Karpas-422 (cell line): ENCODE measurements at regions not wholly inside any gene's neighbourhood (a gene's known extent, or its start where the extent isn't known, plus 50 kb on each side); places are given as distances from the start of the nearest gene placed in this dataset.
"Not testable (repeated sequence)": the region's sequence is repeated elsewhere in the genome, so short reads cannot be mapped to it uniquely, and the experiment has no call there.

Experiments
- DNase-seq: peaks from one replicate; pipeline ENCODE4 v3.0.0-alpha.2; 2015
- H2AFZ ChIP-seq: fragments of 200-600 bp; sonication (generic); 2 replicates; pipeline ENCODE4 v1.6.1; 2014; ENCODE audit warnings: antibody characterized with exemption, low read length, mixed read lengths
- H3K27ac ChIP-seq: fragments of 200-600 bp; sonication (generic); 2 replicates; pipeline ENCODE4 v1.5.1; 2014; ENCODE audit warnings: mild to moderate bottlenecking, low read length, moderate library complexity
- H3K27me3 ChIP-seq: fragments of 200-600 bp; sonication (generic); 2 replicates; pipeline ENCODE4 v1.6.1; 2014; ENCODE audit warnings: low read length, mixed read lengths
- H3K36me3 ChIP-seq: fragments of 200-600 bp; sonication (generic); 2 replicates; pipeline ENCODE4 v1.6.1; 2014; ENCODE audit warnings: low read length, mixed read lengths; ENCODE audit not compliant: insufficient read depth
- H3K4me1 ChIP-seq: fragments of 200-600 bp; sonication (generic); 2 replicates; pipeline ENCODE4 v1.6.1; 2014; ENCODE audit warnings: mild to moderate bottlenecking, low read length, mixed read lengths
- H3K4me2 ChIP-seq: fragments of 200-600 bp; sonication (generic); 2 replicates; pipeline ENCODE4 v1.6.1; 2014; ENCODE audit warnings: low read length, low read depth, mild to moderate bottlenecking; ENCODE audit not compliant: poor library complexity, severe bottlenecking
- H3K4me3 ChIP-seq: fragments of 200-600 bp; sonication (generic); 2 replicates; pipeline ENCODE4 v1.5.1; 2014; ENCODE audit warnings: mild to moderate bottlenecking, antibody characterized with exemption, low read length, mixed read lengths
- H3K79me2 ChIP-seq: fragments of 200-600 bp; sonication (generic); 2 replicates; pipeline ENCODE4 v1.6.1; 2014; ENCODE audit warnings: mild to moderate bottlenecking, low read length, mixed read lengths
- H3K9ac ChIP-seq: fragments of 200-600 bp; sonication (generic); 2 replicates; pipeline ENCODE4 v1.6.0; 2014; ENCODE audit warnings: low read length
- H3K9me2 ChIP-seq: fragments of 200-600 bp; sonication (generic), shearing (Covaris generic); replicated peaks from 2 replicates; pipeline ENCODE4 v1.6.0; 2014; ENCODE audit warnings: mild to moderate bottlenecking, low read length, moderate library complexity; ENCODE audit not compliant: insufficient read depth
- H3K9me3 ChIP-seq: fragments of 300-700, 200-600 bp; sonication (generic); 2 replicates; pipeline ENCODE4 v1.6.1; 2014; ENCODE audit warnings: low read length, mixed read lengths
- H4K20me1 ChIP-seq: fragments of 200-600 bp; sonication (generic); 2 replicates; pipeline ENCODE4 v1.6.1; 2014; ENCODE audit warnings: mild to moderate bottlenecking, antibody characterized with exemption, low read length, low read depth; ENCODE audit not compliant: insufficient read depth

DNA sequence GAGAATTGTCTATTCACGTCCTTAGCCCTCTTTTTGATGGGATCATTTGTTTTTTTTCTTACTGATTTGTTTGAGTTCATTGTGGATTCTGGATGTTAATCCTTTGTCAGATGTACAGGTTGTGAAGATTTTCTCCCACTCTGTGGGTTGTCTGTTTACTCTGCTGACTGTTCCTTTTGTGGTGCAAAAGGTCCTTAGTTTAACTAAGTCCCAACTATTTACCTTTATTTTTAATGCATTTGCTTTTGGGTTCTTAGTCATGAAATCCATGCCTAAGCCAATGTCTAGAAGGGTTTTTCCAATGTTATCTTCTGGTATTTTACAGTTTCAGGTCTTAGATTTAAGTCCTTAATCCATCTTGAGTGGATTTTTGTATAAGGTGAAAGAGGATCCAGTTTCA, 336.3 kb downstream of the TFAP2B start:
- peaks cover 15% of the 10 kb centered on the region for H3K9me3 ChIP-seq
- not testable (repeated sequence) for DNase-seq, H3K4me2 ChIP-seq, H3K27ac ChIP-seq, H3K4me1 ChIP-seq, H2AFZ ChIP-seq, H3K36me3 ChIP-seq, H3K9me2 ChIP-seq, H3K9ac ChIP-seq, H3K27me3 ChIP-seq, H4K20me1 ChIP-seq, H3K4me3 ChIP-seq, H3K79me2 ChIP-seq

GRCh38 chr6:51159260-51159659, 340.6 kb downstream of the TFAP2B start:
- H3K4me2 ChIP-seq, H3K27me3 ChIP-seq, H4K20me1 ChIP-seq, H2AFZ ChIP-seq, H3K4me3 ChIP-seq, H3K9me2 ChIP-seq, DNase-seq, H3K27ac ChIP-seq, H3K9me3 ChIP-seq, H3K4me1 ChIP-seq, H3K79me2 ChIP-seq, H3K36me3 ChIP-seq, H3K9ac ChIP-seq: not testable (repeated sequence)

DNA sequence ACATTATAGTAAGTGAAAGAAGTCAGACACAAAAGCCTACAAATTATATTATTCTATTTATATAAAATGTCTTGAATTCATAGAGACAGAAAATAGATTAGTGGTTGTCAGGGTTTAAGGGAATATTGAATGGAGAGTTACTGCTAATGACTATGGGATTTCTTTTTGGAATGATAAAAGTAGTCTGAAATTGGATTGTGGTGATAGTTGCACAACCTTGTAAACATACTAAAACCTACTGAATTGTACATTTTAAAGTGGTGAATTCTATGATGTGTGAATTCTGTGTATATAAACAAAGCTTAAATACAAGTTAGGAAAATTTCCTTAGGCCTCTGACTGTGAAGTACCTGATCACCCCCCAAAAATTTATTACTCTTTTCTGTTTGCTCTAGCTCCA, 343.1 kb downstream of the TFAP2B start:
- no peak for DNase-seq
- no peaks in the 10 kb centered on the region for H3K27me3 ChIP-seq
- H3K4me3 ChIP-seq = no peak overlapping the region
- no peaks in the 10 kb centered on the region for H4K20me1 ChIP-seq
- H3K9ac ChIP-seq = no peak overlapping the region
- H3K4me2 ChIP-seq = no peak overlapping the region
- no peaks in the 10 kb centered on the region for H3K79me2 ChIP-seq
- no peaks in the 10 kb centered on the region for H3K9me2 ChIP-seq
- H3K27ac ChIP-seq = no peak overlapping the region
- H3K9me3 ChIP-seq = peaks cover 13% of the 10 kb centered on the region; the same call in 1 of the 2 replicates
- no peak overlapping the region for H2AFZ ChIP-seq
- no peaks in the 10 kb centered on the region for H3K4me1 ChIP-seq
- H3K36me3 ChIP-seq = no peaks in the 10 kb centered on the region

DNA sequence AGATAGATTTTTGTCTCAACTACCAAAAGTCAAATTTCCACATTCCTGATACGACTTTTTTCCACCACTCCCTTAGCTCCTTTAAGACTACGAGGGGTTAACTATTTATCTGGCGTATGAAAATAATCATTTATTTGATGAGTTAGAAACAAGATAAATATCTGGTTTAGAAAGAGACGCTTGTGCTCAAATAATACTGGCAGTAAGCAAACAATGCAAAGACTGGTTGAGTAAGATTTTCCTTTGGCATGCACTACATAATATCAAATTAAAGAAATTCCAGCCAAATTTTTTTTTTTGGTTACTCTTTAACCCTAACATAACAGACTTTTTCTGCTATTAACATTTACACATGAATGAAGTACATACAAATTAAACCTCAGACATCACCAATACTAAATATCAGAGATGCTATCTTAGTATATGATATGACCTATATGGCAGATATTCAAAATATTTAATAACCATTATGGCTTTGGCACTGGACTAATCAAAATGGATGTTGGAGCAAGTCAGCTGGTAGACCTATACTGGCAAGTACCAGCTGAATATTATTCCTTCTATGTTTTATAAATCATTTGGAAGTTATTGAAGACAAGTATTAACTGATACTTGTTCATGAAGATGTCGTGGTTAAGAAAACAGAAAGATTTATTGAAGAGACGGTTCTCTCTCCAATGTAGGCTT, 345.3 kb downstream of the TFAP2B start:
- Histone ChIP-seq H3K9me2 (no peaks in the 10 kb centered on the region), H3K79me2 (no peaks in the 10 kb centered on the region), H4K20me1 (no peaks in the 10 kb centered on the region), H3K4me3 (no peak overlapping the region), H3K27ac (no peak overlapping the region), H3K9ac (no peak overlapping the region), H3K27me3 (no peaks in the 10 kb centered on the region), H3K4me2 (no peak overlapping the region), H3K4me1 (no peaks in the 10 kb centered on the region), H3K36me3 (no peaks in the 10 kb centered on the region), H3K9me3 (peaks cover 15% of the 10 kb centered on the region; the same call in 1 of the 2 replicates), H2AFZ (no peak overlapping the region)
- DNase-seq = no peak

DNA sequence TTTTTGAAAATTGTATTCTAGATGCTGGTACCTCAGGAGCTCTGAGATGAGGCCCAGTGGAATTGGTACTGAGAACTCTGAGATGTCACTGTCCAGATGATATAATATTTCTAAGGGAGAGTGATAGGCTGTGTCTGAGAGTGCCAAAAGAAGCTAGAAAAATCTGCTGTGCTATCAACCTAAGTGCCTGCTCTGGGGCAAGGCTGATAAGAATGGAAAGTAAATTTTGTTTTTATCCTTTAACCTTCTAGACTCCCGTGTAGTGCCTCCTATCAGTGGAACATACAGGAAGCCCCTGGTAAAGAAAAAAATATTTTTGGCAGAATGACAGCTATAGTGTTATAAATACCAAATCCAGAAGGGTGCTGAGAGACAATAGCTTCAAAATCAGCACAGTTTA, 348.2 kb downstream of the TFAP2B start:
- Histone ChIP-seq H3K9me2 (no peaks in the 10 kb centered on the region), H3K4me2 (no peak overlapping the region), H3K4me3 (no peak overlapping the region), H3K79me2 (no peaks in the 10 kb centered on the region), H4K20me1 (no peaks in the 10 kb centered on the region), H3K27ac (no peak overlapping the region), H3K27me3 (no peaks in the 10 kb centered on the region), H3K9ac (no peak overlapping the region), H2AFZ (no peak overlapping the region), H3K9me3 (peaks cover 30% of the 10 kb centered on the region; the same call in 1 of the 2 replicates), H3K4me1 (no peaks in the 10 kb centered on the region), H3K36me3 (no peaks in the 10 kb centered on the region)
- no peak for DNase-seq

- Histone ChIP-seq H3K9ac (no peak overlapping the region), H3K4me2 (no peak overlapping the region), H4K20me1 (no peaks in the 10 kb centered on the region), H2AFZ (no peak overlapping the region), H3K27me3 (no peaks in the 10 kb centered on the region), H3K79me2 (no peaks in the 10 kb centered on the region), H3K4me1 (no peaks in the 10 kb centered on the region), H3K27ac (no peak overlapping the region), H3K36me3 (no peaks in the 10 kb centered on the region), H3K4me3 (no peak overlapping the region), H3K9me2 (no peaks in the 10 kb centered on the region), H3K9me3 (peaks cover 30% of the 10 kb centered on the region; the same call in 1 of the 2 replicates)
- no peak for DNase-seq
Measured at GRCh38 chr6:51167468-51167867, 348.8 kb downstream of the TFAP2B start.

GRCh38 chr6:51182827-51183226, 364.2 kb downstream of the TFAP2B start:
- Histone ChIP-seq H3K27ac (no peak overlapping the region), H3K79me2 (no peaks in the 10 kb centered on the region), H3K36me3 (no peaks in the 10 kb centered on the region), H3K9ac (no peak overlapping the region), H3K4me3 (no peak overlapping the region), H3K4me1 (no peaks in the 10 kb centered on the region), H3K4me2 (no peak overlapping the region), H3K9me2 (no peaks in the 10 kb centered on the region), H2AFZ (no peak overlapping the region), H4K20me1 (no peaks in the 10 kb centered on the region), H3K9me3 (peaks cover 18% of the 10 kb centered on the region; the same call in 1 of the 2 replicates), H3K27me3 (no peaks in the 10 kb centered on the region)
- no peak for DNase-seq

DNA sequence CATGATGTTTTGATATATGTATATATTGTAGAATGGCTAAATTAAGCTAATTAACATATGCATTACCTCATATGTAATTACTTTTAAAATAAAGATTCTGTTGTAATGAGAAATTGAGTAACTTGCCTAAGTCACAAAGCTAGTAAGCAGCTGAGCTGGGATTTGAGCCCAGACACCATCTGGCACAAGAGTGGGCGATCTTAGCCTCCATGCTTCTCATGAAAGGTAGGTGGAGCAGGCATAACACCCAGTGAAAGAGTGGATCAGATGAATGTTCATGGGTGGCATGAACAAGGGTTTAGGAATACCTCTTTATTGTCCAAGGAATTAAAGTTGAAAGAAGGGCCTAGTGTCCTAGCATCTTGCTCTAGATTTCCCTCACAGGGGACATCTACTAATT, 365.4 kb downstream of the TFAP2B start:
- no peaks in the 10 kb centered on the region for H3K9me2 ChIP-seq
- no peak overlapping the region for H3K9ac ChIP-seq
- H3K4me1 ChIP-seq = no peaks in the 10 kb centered on the region
- H4K20me1 ChIP-seq = no peaks in the 10 kb centered on the region
- H3K79me2 ChIP-seq = no peaks in the 10 kb centered on the region
- no peaks in the 10 kb centered on the region for H3K36me3 ChIP-seq
- H3K27me3 ChIP-seq = no peaks in the 10 kb centered on the region
- no peak overlapping the region for H3K4me2 ChIP-seq
- H2AFZ ChIP-seq = no peak overlapping the region
- no peak overlapping the region for H3K27ac ChIP-seq
- peaks cover 18% of the 10 kb centered on the region; the same call in 1 of the 2 replicates for H3K9me3 ChIP-seq
- H3K4me3 ChIP-seq = no peak overlapping the region
- no peak for DNase-seq
